MCF 10A (cell line): ENCODE measurements at regions not wholly inside any gene's neighbourhood (a gene's known extent, or its start where the extent isn't known, plus 50 kb on each side); places are given as distances from the start of the nearest gene placed in this dataset.

Experiments used
- BruUV-seq: library from RNA; stranded (reverse); fragments of 400-500 nt; replicated peaks from 2 replicates; lab custom pipeline; 2021; lab: Mats Ljungman, UMichigan
- CTCF ChIA-PET: fragments of 300-600 bp; sonication (Branson Sonifier 250); formaldehyde crosslinking; extraction: SDS; loops from one replicate; lab custom pipeline; 2021; ENCODE audit warnings: antibody characterized with exemption, inconsistent platforms; lab: Yijun Ruan, JAX
- POLR2A ChIA-PET: fragments of 300-600, 350-650 bp; sonication (Branson Sonifier 250); formaldehyde crosslinking; extraction: SDS; loops from one replicate; lab custom pipeline; 2020; ENCODE audit warnings: antibody characterized with exemption, inconsistent platforms; lab: Yijun Ruan, JAX
- DNase-seq: peaks from one replicate; pipeline ENCODE4 v3.0.0-alpha.2; 2018; ENCODE audit not compliant: unreplicated experiment
- H3K27ac Mint-ChIP-seq: one replicate; pipeline ENCODE4 v1.8.0; 2022; ENCODE audit warnings: mild to moderate bottlenecking, low read depth, mixed read lengths; ENCODE audit not compliant: unreplicated experiment
- H3K27me3 Mint-ChIP-seq: one replicate; pipeline ENCODE4 v1.8.0; 2022; ENCODE audit warnings: mixed read lengths; ENCODE audit not compliant: insufficient read depth, unreplicated experiment
- H3K36me3 Mint-ChIP-seq: one replicate; pipeline ENCODE4 v1.8.0; 2022; ENCODE audit warnings: mild to moderate bottlenecking, moderate library complexity, mixed read lengths; ENCODE audit not compliant: insufficient read depth, unreplicated experiment
- H3K4me1 Mint-ChIP-seq: one replicate; pipeline ENCODE4 v1.8.0; 2022; ENCODE audit warnings: mixed read lengths; ENCODE audit not compliant: insufficient read depth, unreplicated experiment
- H3K4me3 Mint-ChIP-seq: one replicate; pipeline ENCODE4 v1.8.0; 2022; ENCODE audit warnings: mild to moderate bottlenecking, moderate library complexity, mixed read lengths; ENCODE audit not compliant: unreplicated experiment
- H3K9me3 Mint-ChIP-seq: one replicate; pipeline ENCODE4 v1.8.0; 2022; ENCODE audit warnings: mixed read lengths; ENCODE audit not compliant: unreplicated experiment
- CTCF ChIP-seq: fragments of 200-600 bp; IDR thresholded peaks from one replicate; pipeline ENCODE4 v1.8.0; 2022; ENCODE audit warnings: antibody characterized with exemption, mild to moderate bottlenecking; ENCODE audit not compliant: unreplicated experiment
- intact Hi-C: fragments of 100-400 bp; cut with micrococcal nuclease; formaldehyde crosslinking; loops from 2 replicates; pipeline ENCODE4 v1.14.1; 2022

- no TSS peak for BruUV-seq
- Mint-ChIP-seq H3K4me3 (no peak overlapping the region), H3K4me1 (peaks cover 49% of the 10 kb centered on the region), H3K36me3 (peaks cover 13% of the 10 kb centered on the region), H3K27ac (peak overlapping the region; percentile 49), H3K27me3 (no peaks in the 10 kb centered on the region), H3K9me3 (no peaks in the 10 kb centered on the region)
- ChIA-PET CTCF (interaction anchor here (0.6 to 1.4 kb wide), 3 partner anchors 180 to 414 kb away, joined by 3 to 4 read pairs (median 3); no protein-coding TSS in a partner anchor), POLR2A (interaction anchor here (0.6 to 4.5 kb wide), 5 partner anchors 94 to 228 kb away, joined by 3 to 16 read pairs (median 4); partner anchors contain the start of gene TGFBR2)
- no peak for TF ChIP-seq CTCF
- no peak for DNase-seq
- intact Hi-C loops = loop anchor here (5.0 to 10.0 kb wide), 3 partner anchors 226 to 469 kb away; no protein-coding TSS in a partner anchor
Observed at GRCh38 chr3:30513374-30514152, 92.8 kb upstream of the TGFBR2 start.

GRCh38 chr3:30516238-30516637, 90.2 kb upstream of the TGFBR2 start:
- intact Hi-C loops = loop anchor here (5.0 to 10.0 kb wide), 3 partner anchors 314 to 471 kb away; no protein-coding TSS in a partner anchor
- CTCF ChIA-PET = interaction anchor here (3.9 kb wide), 1 partner anchor 177 kb away, joined by 29 read pairs; no protein-coding TSS in a partner anchor
- no peaks in the 10 kb centered on the region for H3K27me3 Mint-ChIP-seq
- no peaks in the 10 kb centered on the region for H3K9me3 Mint-ChIP-seq
- no peak for TF ChIP-seq CTCF
- POLR2A ChIA-PET = interaction anchor here (0.6 to 8.0 kb wide), 10 partner anchors 13 to 209 kb away, joined by 3 to 123 read pairs (median 6); partner anchors contain the start of gene TGFBR2
- peak overlapping the region; percentile 89 for H3K27ac Mint-ChIP-seq
- H3K36me3 Mint-ChIP-seq = peaks cover 11% of the 10 kb centered on the region
- H3K4me1 Mint-ChIP-seq = peaks cover 58% of the 10 kb centered on the region
- peak; percentile 84 for DNase-seq
- BruUV-seq = no TSS peak
- H3K4me3 Mint-ChIP-seq = no peak overlapping the region

- H3K4me1 Mint-ChIP-seq = peaks cover 46% of the 10 kb centered on the region
- no peaks in the 10 kb centered on the region for H3K9me3 Mint-ChIP-seq
- BruUV-seq = no TSS peak
- peak; percentile 96 for DNase-seq
- POLR2A ChIA-PET = interaction anchor here (0.6 to 8.0 kb wide), 38 partner anchors 10 to 320 kb away, joined by 3 to 123 read pairs (median 4); partner anchors contain the start of gene TGFBR2
- H3K27me3 Mint-ChIP-seq = no peaks in the 10 kb centered on the region
- no peaks in the 10 kb centered on the region for H3K36me3 Mint-ChIP-seq
- TF ChIP-seq CTCF = no peak
- intact Hi-C loops = loop anchor here (2.0 to 10.0 kb wide), 5 partner anchors 88 to 474 kb away; partner anchors contain the start of gene TGFBR2
- CTCF ChIA-PET = interaction anchor here (0.6 to 3.9 kb wide), 17 partner anchors 23 to 257 kb away, joined by 3 to 29 read pairs (median 4); no protein-coding TSS in a partner anchor
- H3K4me3 Mint-ChIP-seq = peak overlapping the region; percentile 4
- H3K27ac Mint-ChIP-seq = peak overlapping the region; percentile 89
Observed at GRCh38 chr3:30518181-30518864, 88.1 kb upstream of the TGFBR2 start.
